ENCODE measurements at regions not wholly inside any gene's neighbourhood (a gene's known extent, or its start where the extent isn't known, plus 50 kb on each side); places are given as distances from the start of the nearest gene placed in this dataset.

DNA sequence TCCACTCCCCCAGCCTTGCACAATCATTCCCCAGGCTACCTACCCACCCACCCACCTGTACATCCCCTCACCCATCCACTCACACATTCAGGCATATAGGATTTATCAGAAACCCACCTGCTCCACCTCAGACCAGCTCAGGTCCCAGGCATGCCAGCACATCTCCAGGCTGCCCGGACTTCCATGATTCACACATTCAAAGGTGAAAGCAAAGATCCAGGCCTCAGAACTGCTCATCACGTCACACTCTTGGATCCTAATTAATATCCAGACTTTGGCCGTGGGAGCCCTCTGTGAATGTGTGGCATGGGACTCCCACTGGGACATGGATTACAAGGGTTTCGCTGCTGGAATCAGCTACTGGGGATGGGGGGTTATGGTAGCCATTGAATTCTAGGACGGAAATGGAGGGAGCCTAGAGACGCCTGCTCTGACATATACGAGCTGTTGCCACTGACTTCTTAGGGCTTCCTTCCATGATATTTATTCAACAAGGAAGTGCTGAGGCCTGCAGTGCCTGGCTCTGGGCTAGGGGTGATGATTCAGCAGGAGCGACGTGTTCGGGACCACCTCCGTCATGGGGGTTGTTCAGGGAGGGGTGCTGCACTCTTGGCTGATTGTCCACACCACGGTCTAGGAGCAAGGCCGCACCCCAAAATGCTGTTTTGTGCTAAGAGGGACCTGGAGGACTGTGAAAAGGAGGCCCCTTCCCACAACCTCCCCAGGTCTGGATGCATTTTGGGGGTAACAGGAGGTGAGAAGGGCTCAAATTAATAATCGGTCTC is 56.9 kb upstream of the ADRA2C start:
- peak in 1 of 10 donors; percentile 27 for DNase-seq
- peaks cover 3 to 23% (median 21%) of the 10 kb centered on the region in 5 donors for H3K27me3 Mint-ChIP-seq
- H3K27ac Mint-ChIP-seq = no peak overlapping the region
- POLR2A ChIA-PET = no interaction called here
- H3K4me1 Mint-ChIP-seq = peaks cover 0 to 2% (median 0%) of the 10 kb centered on the region in 4 donors
- no peaks in the 10 kb centered on the region for H3K9me3 Mint-ChIP-seq
- no peak overlapping the region for H3K4me3 Mint-ChIP-seq
- ATAC-seq = no peak
- no peaks in the 10 kb centered on the region for H3K36me3 Mint-ChIP-seq

DNA sequence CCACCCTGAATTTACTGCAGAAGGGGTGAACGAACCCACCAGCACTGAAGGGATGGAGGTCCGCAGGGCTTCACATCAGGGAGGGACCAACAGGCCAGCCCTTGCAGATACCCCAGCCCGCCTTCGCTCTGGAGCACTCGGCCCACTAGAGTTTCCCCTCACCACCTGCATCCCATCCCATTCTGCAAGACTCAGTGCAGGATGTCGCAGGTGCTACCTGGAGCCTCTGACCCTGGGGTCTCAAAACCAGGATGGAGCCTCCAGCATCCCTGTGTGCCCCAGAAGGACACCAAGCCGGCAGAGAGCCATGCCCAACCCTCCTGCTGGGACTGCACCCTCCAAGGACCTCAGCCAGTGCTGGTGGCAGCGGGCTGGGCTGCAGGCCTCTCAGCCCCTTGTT is 57.6 kb upstream of the ADRA2C start:
- Mint-ChIP-seq H3K27ac (no peak overlapping the region), H3K4me3 (no peak overlapping the region), H3K36me3 (no peaks in the 10 kb centered on the region), H3K9me3 (no peaks in the 10 kb centered on the region), H3K4me1 (peaks cover 0 to 2% (median 0%) of the 10 kb centered on the region in 4 donors), H3K27me3 (peaks cover 3 to 29% (median 26%) of the 10 kb centered on the region in 5 donors)
- ATAC-seq (no peak), DNase-seq (peak in 1 of 10 donors; percentile 41)
- POLR2A ChIA-PET = no interaction called here

DNA sequence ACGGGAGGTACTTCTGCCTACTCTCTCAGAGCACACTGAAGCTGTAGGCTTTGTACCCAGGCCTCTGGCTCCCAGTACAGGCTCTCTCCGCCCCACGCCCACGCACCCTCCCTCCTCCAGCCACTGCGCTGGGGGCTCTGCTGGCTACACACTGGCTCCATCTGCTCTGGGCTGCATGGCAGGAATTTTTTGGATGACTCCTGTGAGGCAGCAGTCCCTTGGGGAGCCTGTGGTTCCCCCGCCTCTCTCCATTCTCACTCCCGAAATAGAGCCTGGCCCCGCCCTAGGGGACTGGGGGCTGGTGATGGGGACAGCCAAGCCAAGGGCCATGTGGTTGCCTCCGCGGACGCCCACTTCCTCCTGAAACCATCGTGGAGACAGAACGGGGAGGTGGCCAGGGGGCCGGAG is 58.1 kb upstream of the ADRA2C start:
- Mint-ChIP-seq H3K4me1 (peaks cover 0 to 2% (median 0%) of the 10 kb centered on the region in 4 donors), H3K36me3 (no peaks in the 10 kb centered on the region), H3K4me3 (no peak overlapping the region), H3K27ac (no peak overlapping the region), H3K27me3 (peaks cover 3 to 31% (median 23%) of the 10 kb centered on the region in 5 donors), H3K9me3 (no peaks in the 10 kb centered on the region)
- POLR2A ChIA-PET = no interaction called here
- peak in 1 of 10 donors; percentile 45 for DNase-seq
- ATAC-seq = no peak

DNA sequence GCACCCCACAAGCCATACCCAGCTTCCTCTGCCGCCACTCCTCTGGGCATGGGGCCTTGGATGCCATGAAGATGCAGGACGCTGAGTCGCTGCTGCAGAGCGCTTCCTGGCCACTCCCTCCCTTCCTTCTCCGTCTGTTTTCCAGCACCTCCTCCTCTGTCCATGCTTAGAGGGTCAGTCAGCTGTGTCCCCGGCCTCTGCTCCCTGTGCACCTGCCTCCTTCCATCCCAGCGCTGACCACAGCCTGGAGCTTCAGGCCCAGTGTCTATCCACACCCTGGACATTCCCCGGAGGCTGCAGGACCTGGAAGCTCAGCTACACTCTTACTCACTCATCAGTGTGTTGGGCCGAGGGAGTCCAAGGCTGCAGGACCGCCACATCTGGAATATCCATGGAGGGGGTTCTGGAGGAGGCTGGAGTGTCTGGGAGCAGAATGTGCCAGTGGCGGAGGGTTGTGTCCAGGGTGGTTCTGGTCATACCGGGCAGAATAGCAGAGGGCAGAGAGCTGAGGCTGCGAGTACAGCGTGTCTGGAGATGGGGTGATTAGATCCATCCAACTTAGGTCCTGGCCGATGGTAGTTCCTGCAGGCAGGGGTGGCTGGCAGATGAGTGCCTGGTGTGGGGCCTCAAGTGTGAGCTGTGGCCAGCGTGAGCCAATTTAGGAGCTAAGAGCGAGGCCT is 58.6 kb upstream of the ADRA2C start:
- Mint-ChIP-seq H3K4me3 (no peak overlapping the region), H3K27me3 (peaks cover 3 to 34% (median 22%) of the 10 kb centered on the region in 5 donors), H3K4me1 (peaks cover 0 to 2% (median 0%) of the 10 kb centered on the region in 4 donors), H3K9me3 (no peaks in the 10 kb centered on the region), H3K27ac (peak overlapping the region in 1 of 10 donors; percentile 53), H3K36me3 (no peaks in the 10 kb centered on the region)
- ATAC-seq (no peak), DNase-seq (peak in 1 of 10 donors; percentile 56)
- POLR2A ChIA-PET = no interaction called here

DNA sequence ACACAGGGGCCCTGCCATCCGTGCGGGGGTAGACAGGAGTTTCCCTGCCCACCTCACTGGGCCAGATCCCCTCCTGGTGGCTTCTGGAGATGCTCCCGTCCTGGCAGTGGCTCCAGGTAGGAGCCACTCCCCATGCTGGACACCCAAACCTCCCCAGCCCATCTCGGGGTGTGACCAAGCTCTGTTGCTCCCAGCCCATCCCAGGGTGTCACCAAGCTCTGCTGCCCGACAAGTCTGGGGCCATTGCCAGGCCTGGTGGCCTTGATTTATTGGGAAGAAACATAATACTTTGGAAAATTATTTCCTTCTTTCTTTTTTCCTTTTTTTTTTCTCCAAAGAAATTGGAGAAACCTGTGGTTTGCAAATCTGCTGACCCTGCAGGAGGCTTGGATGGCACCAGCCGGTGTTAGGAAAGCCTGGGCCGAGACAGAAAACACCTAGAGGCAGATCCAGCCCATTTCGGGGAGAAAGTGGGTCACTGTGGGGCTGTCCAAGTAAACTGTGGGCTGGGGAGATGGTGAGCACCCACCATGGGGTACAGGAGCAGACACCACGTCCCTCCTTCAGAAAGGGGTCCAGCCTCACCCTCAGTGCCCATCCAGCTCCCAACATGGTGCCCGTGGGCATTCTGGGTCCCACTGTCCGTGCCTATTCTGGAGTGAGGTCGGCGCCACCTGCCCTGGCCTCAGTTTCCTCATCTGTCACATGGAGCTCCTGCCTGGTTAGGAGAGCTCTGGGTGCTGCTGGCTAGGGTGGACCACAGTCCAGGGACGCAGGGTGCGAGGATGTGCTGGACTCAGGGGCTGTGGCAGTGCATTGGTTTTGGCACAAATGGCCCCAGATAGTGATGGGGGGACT is 59.4 kb upstream of the ADRA2C start:
- Mint-ChIP-seq H3K27ac (peak overlapping the region in 1 of 10 donors; percentile 53), H3K27me3 (peaks cover 3 to 40% (median 22%) of the 10 kb centered on the region in 5 donors), H3K9me3 (no peaks in the 10 kb centered on the region), H3K4me3 (no peak overlapping the region), H3K36me3 (no peaks in the 10 kb centered on the region), H3K4me1 (peaks cover 0 to 2% (median 0%) of the 10 kb centered on the region in 4 donors)
- no peak for ATAC-seq
- POLR2A ChIA-PET = no interaction called here
- DNase-seq = peak in 1 of 10 donors; percentile 61

DNA sequence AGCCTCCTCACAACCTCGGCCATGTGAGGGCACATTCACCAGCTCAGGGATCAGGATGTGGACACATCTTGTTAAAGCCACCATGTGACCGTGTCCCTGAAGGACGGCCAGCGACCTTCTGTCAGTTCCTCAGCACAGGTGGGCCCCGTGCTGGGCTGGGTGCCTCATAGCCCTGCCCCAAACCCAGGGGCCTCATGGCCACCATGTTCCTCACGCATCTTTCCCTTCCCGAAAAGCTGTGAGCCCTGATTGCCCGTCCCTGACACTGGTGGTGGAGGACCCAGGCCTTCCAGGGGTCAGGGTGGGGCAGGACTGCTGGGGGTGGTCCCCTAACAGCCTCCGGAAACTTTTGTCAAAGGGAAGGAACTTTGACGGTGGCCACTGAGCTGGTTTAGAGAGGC is 60.1 kb upstream of the ADRA2C start:
- Mint-ChIP-seq H3K27me3 (peaks cover 3 to 40% (median 22%) of the 10 kb centered on the region in 5 donors), H3K36me3 (no peaks in the 10 kb centered on the region), H3K27ac (no peak overlapping the region), H3K9me3 (no peaks in the 10 kb centered on the region), H3K4me1 (peaks cover 0 to 2% (median 0%) of the 10 kb centered on the region in 4 donors), H3K4me3 (no peak overlapping the region)
- POLR2A ChIA-PET = no interaction called here
- DNase-seq (peak in 1 of 10 donors; percentile 54), ATAC-seq (no peak)

DNA sequence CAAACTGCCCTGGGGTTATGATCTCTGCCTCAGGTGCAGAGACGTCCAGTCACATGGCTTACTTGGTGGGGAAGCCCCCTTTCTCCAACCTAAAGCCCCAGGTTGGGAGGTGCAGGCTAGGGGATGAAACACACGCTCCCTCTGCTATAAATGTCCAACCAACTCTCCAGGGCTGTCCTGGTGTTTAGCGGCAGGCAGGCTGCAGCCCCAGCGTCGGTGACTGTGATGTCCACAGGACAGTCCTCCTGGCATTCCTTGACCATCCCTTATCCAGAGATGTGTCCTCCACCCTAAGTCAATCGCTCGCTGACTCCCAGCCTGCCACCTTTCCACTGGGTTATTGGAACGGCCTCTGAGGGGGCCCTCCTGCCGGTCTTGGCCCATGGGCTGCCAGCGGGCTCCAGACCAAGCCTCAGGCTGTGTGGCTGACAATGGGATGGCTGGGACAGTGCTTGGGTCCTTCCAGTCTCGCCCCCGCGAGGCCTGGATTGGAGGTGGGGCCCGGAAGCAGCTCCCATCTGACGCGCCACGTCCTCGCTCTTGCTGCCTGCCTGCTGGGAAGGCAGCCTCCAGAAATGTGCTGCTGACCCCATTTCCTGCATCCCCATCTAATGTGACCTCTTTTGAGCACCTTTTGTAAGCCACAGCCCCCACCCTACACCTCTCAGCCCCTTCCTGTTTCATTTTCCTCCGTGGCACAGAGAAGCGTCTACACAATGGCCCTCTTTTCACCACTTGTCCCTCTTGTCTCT is 60.8 kb upstream of the ADRA2C start:
- Mint-ChIP-seq H3K27ac (peak overlapping the region in 1 of 10 donors; percentile 32), H3K4me3 (no peak overlapping the region), H3K36me3 (no peaks in the 10 kb centered on the region), H3K4me1 (peaks cover 0 to 2% (median 0%) of the 10 kb centered on the region in 4 donors), H3K27me3 (peaks cover 6 to 46% (median 26%) of the 10 kb centered on the region in 5 donors), H3K9me3 (no peaks in the 10 kb centered on the region)
- ATAC-seq (no peak), DNase-seq (peak in 1 of 10 donors; percentile 44)
- POLR2A ChIA-PET = no interaction called here

DNA sequence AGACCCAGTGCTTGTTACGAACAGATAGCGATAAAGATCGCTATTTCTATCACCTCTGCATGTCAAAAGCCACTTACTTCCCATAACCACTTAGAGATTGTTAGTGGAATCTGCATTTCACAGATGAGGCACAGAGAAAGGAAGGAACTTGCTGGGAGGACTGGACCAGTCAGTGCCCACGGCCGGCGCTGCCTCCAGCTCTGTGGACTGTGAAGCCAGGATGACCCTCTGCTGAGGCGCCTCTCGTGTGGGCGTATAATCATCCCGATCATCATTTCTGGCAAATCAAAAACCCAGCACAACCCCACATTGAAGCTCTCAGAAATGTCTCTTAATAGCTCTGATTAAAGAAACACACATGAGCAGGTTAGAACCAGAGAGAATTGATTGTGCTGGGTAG is 61.5 kb upstream of the ADRA2C start:
- peaks cover 8 to 53% (median 31%) of the 10 kb centered on the region in 5 donors for H3K27me3 Mint-ChIP-seq

DNA sequence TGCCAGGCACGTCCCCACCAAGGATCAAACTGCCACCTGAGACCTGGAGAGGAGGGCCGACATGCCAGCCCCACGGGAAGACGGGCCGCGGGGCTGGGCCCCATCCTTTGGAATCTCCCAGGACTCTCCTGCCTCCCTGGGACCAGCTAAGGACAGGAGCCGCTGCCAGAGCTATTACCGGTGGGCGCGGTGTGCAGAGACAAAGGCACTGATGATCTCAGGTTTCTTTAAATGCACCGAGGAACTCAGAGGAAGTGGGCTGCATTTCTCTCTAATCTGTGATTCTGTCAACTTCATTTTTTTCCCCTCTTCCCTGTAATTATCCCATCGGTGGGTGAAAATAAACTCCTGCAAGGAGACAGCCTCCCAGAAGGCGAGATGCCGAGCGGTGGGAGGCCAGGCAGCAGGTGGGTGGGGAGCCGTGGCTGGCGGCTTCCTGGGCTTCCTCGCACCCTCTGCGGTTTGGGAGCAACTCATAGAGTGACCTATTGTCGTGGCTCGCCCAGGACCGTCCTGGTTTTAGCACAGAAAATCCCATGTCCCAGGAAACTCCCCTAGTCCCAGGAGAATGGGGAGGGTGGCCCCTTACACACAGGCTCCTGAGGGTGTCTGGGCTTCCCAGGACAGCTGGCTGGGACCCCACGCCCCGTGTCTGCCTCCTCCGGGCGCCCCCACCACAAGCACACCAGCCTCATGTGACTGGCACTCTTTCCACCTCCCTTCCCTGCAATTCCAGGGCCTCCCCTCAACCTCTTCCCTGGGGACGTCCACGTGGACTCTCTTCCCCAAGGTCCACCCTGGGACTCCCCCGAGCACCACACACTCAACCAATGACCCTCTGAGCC is 62.3 kb upstream of the ADRA2C start:
- H3K4me1 Mint-ChIP-seq = peaks cover 0 to 2% (median under 1%) of the 10 kb centered on the region in 4 donors
- H3K27ac Mint-ChIP-seq = no peak overlapping the region
- H3K27me3 Mint-ChIP-seq = peaks cover 9 to 61% (median 31%) of the 10 kb centered on the region in 5 donors
- DNase-seq (peak in 1 of 10 donors; percentile 50), ATAC-seq (no peak)
- no peak overlapping the region for H3K4me3 Mint-ChIP-seq
- H3K36me3 Mint-ChIP-seq = no peaks in the 10 kb centered on the region
- no peaks in the 10 kb centered on the region for H3K9me3 Mint-ChIP-seq
- POLR2A ChIA-PET = interaction anchor here (0.6 kb wide), 1 partner anchor 676 kb away, joined by 3 read pairs; no protein-coding TSS in a partner anchor

More for the DNA sequence above, 61.5 kb upstream of the ADRA2C start:
- ATAC-seq (no peak), DNase-seq (no peak)
- Mint-ChIP-seq H3K4me3 (no peak overlapping the region), H3K4me1 (peaks cover 0 to 2% (median 0%) of the 10 kb centered on the region in 4 donors), H3K9me3 (no peaks in the 10 kb centered on the region), H3K27ac (no peak overlapping the region), H3K36me3 (no peaks in the 10 kb centered on the region)
- POLR2A ChIA-PET = no interaction called here

DNA sequence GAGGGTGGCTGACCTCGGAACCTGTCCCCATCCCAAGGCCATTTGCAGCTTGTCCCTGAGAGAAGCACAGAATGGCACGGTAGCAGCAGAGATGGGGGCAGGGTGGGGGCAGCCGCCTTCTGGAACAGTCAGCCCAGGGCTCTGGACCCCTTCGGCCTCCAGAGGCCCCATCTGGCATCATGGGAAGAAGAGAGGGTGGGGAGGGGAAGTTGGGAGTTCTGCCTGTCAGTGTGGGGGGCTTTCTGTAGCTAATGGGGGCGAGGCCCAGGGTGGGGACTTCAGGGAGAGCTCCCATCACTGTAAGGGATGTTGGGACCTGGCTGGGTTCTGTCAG is 62.9 kb upstream of the ADRA2C start:
- ATAC-seq (no peak), DNase-seq (no peak)
- peaks cover 0 to 5% (median 0%) of the 10 kb centered on the region in 9 donors for H3K9me3 Mint-ChIP-seq
- H3K4me1 Mint-ChIP-seq = peaks cover 0 to 2% (median under 1%) of the 10 kb centered on the region in 4 donors
- H3K36me3 Mint-ChIP-seq = peaks cover 0 to 5% (median 0%) of the 10 kb centered on the region in 3 donors
- H3K27ac Mint-ChIP-seq = no peak overlapping the region
- POLR2A ChIA-PET = no interaction called here
- no peak overlapping the region for H3K4me3 Mint-ChIP-seq
- H3K27me3 Mint-ChIP-seq = peaks cover 14 to 67% (median 32%) of the 10 kb centered on the region in 5 donors

DNA sequence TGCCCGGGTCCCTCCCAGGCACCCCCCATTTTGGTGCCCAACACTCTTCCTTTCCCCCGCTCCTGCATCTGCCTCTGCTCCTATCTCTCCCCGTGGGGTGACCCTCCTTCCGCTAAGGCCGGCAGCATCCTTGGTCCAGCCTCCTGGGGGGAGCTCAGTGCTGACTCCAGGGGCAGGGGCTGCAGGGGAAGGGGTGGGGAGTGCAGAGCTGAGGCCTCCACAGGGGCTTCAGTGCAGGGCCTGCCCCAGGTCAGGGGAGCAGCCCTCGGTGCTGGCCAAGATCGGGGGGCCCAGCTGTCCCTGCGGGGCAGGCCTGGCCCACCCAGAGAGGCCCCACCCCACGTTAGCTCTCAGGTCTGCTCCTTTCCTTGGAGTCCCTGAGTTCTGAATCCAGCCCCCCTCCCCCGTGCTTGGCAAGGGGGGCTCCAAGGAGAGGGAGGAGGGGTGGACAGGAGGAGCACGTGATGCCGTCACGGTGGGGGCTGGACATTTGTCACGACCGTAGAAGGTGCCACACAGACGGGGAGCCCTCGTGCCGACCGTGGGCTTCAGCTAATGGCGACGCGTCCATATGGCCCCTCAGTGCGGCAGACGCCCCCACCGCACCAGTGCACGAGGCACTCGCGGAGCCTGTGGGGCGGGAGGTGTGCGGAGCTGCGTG is 63.5 kb upstream of the ADRA2C start:
- POLR2A ChIA-PET = no interaction called here
- H3K36me3 Mint-ChIP-seq = peaks cover 0 to 6% (median 0%) of the 10 kb centered on the region in 3 donors
- DNase-seq (peak in 1 of 10 donors; percentile 50), ATAC-seq (no peak)
- H3K27me3 Mint-ChIP-seq = peaks cover 16 to 66% (median 33%) of the 10 kb centered on the region in 5 donors
- peaks cover 0 to 9% (median 4%) of the 10 kb centered on the region in 9 donors for H3K9me3 Mint-ChIP-seq
- no peak overlapping the region for H3K4me3 Mint-ChIP-seq
- peaks cover 0 to 1% (median under 1%) of the 10 kb centered on the region in 4 donors for H3K4me1 Mint-ChIP-seq
- peak overlapping the region in 1 of 10 donors; percentile 44 for H3K27ac Mint-ChIP-seq
